GM12872 (cell line): ENCODE measurements at regions not wholly inside any gene's neighbourhood (a gene's known extent, or its start where the extent isn't known, plus 50 kb on each side); places are given as distances from the start of the nearest gene placed in this dataset.

Source experiments
- CTCF ChIP-seq: IDR thresholded peaks from 3 replicates; pipeline ENCODE4 v1.5.1; 2011; ENCODE audit warnings: low read depth, mild to moderate bottlenecking, low read length, moderate library complexity; ENCODE audit not compliant: insufficient read depth

- no peak for TF ChIP-seq CTCF
These were observed 104.1 kb downstream of the EVX1 start for GRCh38 chr7:27346531-27347275.

DNA sequence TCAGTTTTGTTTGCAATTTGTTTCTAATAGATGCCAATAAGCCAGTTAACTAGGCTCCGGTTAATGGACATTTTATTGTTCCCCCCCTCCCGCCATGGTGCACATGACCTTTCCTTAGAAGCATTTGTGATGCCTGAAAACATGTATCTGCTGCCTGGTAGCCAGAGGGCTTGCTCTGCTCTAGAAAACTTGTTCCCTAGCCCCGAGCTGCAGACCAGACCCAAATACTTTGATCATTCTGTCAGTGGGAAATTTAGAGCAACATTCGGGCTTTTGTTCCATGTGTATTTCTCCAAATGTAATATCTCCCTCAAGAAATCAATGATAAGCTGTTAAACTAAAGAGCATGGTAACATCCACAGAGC lies 104.7 kb downstream of the EVX1 start:
- no peak for TF ChIP-seq CTCF

DNA sequence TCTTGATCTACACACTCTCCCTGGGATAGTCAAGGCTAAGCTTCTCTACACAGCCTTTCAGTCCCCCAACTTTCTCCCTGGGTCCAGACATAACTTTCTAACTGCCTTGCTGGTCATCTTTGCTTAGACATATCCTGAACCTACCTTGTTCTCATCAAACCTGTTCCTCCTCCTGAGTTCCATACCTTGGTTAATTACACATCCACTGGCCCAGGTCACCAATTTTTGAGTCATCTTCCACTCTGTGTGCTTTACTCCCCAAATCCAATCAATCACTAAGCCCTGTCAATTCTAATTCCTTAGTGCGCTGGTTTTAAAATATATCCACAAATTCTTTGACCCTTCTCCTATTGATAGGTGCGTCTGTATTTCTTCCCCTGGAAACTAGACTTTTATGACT lies 107.0 kb downstream of the EVX1 start:
- no peak for TF ChIP-seq CTCF

- TF ChIP-seq CTCF = no peak
These were observed 108.5 kb downstream of the EVX1 start for GRCh38 chr7:27351137-27351536.

- TF ChIP-seq CTCF = no peak
These were observed 109.2 kb downstream of the EVX1 start for GRCh38 chr7:27351786-27352185.

GRCh38 chr7:27359181-27360125 lies 116.9 kb downstream of the EVX1 start:
- no peak for TF ChIP-seq CTCF

GRCh38 chr7:27361522-27361921 lies 118.9 kb downstream of the EVX1 start:
- TF ChIP-seq CTCF = no peak
